ENCODE measurements at regions not wholly inside any gene's neighbourhood (a gene's known extent, or its start where the extent isn't known, plus 50 kb on each side); places are given as distances from the start of the nearest gene placed in this dataset.

DNA sequence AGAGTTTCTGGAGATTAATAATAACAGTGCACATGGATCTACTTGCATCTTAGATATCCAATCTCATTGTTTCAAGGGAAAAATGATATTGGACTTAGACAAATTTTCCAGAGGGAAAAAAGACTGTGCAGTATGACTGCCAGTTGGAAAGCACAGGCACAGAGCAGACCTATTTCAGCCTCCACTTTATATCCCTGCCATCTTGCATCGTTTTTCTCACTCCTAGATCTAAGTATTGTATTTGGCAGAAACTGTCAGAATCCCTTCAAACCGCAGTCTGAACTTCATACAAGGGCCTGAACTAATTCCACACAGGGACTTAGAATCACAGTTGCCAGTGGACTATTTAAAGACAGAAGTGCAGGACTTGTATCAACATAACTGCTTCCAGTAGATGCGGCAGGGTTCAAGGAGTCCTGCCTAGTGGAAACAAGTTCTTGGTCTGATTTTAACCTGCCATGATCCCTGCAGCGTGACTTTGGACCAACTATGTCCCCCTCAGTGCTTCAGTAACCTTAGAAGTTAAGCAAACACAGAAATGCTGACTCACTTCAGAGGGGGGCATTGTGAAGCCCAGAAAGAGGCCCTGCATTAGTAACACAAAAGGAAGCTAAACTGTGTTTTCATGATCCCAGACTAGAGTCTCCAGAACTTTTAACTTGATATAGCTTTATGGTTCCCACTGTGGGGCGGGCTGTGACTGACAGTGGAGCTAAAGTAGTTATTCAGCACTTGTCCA, 95.7 kb upstream of the PALS2 start:
- peak; percentile 32 to 73 for DNase-seq

DNA sequence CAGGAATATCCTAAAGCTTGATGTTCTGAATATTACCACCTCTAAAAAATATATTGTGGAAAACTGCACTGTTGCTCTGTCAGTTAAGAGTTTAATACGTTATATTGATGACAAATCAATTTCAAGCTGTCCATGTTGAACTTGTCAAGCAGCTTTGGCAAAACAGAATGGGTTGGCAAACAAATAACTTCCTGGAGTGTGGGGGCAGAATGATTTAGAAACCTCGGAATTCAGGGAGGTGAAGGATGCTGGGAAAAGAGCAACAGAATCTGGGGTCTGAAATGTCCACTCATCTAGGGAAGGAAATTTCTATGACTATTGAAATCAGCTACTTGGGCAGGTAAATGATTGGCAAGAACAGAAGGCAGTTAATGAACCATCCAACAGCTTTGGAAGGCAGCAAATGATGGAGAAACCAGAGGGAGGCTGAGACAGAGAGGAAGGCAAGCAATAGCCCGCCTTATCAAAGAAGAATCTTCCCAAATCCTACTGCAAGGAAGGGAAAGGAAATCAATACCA, 95.1 kb upstream of the PALS2 start:
- no peak for DNase-seq

DNA sequence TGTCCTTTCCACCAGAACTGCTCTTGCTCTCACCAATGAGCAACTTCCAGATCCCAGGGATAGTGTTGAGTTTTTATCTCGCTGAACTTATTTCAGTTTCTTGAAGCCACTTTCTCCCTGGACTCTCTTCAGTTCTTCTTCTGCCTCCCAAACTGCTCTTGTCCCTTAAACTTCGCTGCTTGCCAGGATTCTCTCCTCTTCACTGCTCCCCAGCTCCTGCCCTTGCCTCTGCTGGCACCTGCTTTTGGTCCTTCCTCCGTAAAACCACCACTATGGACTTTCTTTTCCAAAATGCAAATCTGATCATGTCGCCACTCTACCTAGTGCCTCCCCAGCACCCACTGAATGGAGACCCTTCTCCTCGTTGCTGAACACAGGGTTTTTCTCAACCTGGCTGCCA, 92.8 kb upstream of the PALS2 start:
- DNase-seq, result no peak

DNA sequence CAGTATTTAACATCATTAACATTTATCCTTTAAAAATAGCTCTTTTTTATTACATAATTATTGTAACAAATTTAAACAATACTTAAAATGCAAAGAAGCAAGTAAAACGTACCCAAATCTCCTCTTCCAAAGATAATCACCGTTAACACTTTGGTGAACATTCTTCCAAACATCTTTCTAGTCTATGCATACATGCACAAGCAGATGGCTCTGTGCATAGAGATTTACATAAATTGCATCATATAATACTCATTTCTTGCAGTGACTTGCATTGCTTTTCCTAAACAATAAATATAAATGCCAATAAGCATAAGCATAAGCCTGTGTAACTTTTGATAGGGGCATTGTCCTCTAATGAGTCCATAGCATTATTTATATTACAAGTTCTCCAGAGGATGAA, 89.4 kb upstream of the PALS2 start:
- DNase-seq, result no peak

DNA sequence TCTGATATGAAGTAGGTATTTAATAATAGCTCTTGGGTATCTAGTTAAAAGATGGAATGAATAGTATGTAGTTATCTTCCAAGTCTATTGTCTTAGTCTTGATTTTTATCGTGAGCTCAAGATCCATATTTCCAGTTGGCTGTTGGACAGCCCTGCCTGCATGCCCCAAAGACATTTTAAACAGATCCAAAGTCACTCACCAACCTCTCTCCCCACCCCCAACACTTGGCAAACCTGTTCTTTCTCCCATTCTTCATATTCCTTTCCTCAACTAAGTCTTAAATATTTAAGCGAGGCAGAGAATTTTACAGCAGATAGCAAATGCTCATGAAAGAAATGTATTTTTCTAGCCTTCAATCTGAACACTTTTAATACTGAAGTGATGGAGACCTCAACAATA, 80.7 kb upstream of the PALS2 start:
- no peak for DNase-seq

DNA sequence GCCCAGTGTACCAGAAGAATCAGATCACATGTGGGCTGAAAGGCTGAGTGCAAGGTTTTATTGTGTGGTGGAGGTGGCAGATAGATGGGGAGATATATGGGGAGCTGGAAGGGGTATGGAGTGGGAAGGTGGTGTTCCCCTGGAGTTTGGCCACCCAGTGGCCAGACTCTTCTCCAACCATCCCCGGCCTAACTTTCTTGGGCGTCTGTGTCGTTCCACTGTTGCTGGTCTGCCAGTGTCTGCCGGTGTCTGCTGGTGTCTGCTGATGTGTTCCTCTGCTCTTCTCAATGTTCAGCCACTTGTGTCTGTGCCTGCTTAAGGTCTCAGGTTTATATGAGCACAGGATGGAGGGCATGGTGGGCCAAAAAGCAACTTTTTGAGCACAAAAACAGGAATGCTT, 78.4 kb upstream of the PALS2 start:
- DNase-seq, result no peak

DNA sequence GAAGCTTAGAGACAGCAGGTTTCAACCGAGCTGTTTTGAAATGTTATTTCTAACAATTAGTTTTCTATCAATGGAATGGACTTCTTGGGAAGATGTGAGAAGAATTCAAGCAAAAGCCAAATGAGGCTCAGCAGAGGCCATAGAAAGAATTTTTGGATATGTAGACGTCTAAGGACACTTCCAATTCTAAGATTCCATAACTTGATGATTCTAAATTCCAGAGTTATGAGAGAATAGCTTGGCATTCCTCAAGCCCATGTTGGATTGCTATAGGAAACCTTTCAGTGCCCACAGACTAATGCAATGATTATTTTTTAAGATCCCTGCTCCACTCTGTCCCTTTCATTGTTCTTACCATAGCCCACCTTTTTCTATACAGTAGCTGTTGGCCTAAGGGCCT, 77.2 kb upstream of the PALS2 start:
- DNase-seq, result no peak

DNA sequence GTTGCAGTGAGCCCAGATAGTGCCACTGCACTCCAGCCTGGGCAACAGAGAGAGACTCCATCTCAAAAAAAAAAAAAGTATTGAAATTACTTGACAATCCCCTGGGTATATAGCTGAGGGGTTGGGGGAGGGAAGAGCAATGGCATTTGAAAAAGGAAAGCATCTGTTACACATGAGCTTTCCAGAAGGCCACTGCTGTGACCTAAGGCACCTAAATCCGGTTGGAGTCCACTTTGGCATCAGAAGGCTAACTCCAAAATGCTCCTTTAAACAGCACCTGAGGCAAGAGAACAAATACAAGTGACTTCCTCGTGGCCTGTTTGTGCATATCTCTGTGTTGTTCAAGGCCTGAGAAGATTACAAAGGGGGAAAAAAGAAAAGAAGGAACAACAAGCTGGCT, 74.8 kb upstream of the PALS2 start:
- DNase-seq, result no peak

DNA sequence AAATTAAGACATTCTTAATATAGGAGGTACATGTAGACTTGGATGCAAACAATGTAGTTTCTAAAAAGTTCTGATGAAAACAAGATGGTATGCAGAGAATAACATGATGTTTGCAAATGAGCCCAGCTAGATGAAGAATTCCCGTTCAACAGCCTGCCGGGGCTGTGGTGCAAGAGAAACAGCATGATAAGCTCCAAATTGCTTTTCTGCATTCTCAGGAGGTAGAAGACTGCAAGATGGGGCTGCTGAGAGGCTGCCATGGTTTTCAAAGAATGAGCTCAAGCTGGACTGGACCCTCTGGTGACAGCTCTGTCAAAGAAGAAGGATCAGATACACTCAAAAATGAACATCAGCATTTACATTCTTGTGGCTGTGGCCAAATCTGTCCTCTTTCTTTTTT, 73.4 kb upstream of the PALS2 start:
- no peak for DNase-seq

DNA sequence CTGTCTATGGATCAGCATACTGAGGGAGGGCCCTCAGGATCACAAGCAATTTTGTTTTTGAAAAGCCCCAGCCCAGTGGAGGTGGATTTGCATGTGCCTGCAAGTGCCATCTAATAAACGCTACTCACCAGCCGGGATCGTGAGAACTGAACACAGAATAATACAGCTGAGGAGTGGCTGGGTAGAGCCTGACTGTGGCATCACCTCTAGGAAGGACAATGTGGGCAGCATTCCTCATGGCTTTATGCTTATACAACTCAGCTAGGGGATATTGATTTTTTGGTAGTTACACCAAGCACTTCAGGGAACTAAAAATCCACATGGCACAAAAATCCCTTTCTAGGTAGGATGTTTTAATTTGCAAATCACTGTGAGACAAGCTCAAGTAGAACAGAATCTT, 72.7 kb upstream of the PALS2 start:
- no peak for DNase-seq

DNA sequence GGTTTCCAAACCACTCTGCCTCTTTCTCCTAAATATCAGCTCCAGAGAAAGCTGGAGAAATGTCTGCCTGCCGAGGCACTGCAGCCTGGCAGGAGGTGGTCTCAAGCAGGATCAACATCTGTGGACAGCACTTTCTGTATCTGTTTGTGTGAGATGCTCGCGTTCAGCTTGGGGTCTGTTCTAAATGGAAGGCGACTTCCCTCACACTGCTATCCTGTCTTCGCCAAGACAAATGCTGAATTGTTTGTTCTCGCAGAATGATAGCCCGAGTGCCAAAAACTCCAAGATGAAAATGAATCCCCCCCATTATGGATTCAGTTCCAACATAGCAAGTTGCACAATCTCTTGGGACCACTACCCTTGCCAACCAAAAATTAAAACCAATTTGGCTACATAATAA, 72.2 kb upstream of the PALS2 start:
- DNase-seq, result no peak

DNA sequence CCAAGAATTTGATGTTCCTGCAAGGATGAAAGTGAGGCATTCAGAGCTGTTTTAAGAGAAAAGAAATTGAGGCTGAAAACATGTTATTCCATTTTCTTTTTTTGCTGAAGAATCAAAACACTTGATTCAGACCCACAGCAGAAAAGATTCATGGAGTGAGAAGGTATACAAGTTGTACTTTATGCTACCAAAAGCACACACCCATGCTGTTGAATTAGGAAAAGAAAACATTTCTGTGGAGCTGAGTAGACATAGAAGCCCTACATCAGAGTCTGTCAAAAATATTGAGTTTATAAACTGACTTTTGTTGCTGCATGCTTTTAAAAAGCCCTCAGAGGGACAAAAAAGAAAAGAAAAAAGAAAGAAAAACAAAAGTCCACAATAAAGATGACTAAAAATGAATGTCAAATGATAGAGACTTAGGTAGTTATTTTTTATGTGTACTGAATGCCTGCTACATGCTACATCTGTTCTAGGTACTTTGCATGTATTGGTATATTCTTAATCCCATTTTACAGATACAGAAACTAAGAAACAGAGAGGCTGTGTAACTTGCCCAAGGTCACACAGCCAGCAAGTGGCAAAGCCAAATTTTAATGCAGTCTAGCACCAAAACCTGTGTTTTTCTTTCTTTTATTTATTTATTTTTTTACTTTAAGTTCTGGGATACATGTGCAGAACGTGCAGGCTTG, 71.7 kb upstream of the PALS2 start:
- DNase-seq, result no peak

DNA sequence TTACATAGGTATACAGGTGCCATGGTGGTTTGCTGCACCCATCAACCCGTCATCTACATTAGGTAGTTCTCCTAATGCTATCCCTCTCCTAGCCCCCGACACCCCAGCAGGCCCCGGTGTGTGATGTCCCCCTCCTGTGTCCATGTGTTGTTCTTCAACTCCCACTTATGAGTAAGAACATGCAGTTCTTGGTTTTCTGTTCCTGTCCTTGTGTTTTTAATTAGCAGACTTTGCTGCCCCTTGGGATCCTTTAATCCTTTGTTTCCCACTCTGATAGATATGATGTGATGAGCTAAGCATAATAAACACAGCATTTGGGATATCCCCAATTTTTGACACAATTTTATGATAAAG, 71.1 kb upstream of the PALS2 start:
- no peak for DNase-seq

DNA sequence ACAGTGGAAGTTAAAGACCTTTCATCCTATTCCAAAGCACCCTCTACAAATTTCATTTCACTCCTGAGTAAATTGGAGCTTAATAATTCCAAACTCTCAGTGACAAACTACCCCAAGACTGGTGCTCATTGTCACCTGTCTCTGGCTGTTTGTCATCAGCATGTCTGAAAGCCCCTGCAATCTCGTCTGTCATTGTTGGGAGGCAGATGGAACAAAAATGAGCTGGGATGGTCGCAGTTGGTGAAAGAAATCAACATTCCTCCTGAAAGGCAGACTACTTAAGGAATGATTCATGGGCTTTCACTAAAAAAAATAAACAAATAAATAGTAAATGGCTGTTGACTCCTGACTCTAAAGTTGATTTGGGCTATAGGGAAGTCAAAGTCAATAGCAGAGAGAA, 69.7 kb upstream of the PALS2 start:
- no peak for DNase-seq

DNA sequence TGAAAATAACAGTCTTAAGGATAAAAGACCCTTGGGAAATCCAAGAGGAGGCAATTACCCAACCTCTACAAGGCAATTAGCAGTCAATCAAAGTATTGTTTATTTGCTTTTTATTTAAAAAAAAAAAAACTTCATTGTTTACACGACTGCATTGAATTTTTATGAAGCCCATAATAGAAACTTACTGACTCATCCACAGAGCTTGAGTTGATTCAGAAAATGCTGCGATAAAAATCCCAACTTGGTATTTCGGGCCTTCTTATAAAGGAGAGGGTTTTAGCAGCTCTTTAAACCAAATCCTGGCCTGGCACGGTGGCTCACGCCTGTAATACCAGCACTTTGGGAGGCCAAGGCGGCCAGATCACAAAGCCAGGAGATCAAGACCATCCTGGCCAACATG, 69.2 kb upstream of the PALS2 start:
- DNase-seq, result no peak

DNA sequence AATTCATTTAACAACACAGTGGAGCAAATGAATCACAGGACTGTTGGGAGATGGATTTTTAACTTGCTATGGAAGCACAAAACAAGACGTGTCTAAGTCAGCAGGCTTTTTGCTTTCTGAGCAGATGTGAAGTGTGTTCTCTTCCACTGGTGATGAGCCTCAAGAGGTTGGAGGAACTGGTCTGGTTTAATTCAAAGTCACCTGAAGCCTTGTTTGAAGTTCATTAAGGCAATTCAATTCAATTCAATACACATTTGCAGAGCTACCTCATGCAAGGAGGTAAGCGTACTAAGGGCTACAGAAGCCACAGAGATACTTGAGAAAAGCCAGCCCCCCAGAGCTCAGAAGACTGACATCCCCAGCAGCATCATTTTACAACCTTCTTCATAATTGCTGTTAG, 68.4 kb upstream of the PALS2 start:
- no peak for DNase-seq

DNA sequence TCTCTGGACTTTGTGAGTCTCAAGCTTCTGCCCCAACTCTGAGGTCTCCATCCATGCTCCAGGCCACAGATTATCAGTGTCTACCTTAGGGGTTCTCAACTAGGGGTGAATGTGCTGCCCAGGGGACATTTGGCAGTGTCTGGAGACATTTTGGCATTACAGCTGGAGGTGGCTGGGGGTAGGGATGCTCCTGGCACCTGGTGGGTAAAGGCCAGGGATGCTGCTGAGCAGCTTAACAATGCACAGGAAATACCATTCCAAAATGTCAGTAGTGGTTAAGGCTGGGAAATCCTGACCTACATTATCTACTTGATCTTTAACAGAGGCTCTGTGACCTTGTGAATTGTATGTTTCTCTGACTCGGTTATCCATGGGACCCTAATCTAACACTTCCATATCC, 67.3 kb upstream of the PALS2 start:
- no peak for DNase-seq

DNA sequence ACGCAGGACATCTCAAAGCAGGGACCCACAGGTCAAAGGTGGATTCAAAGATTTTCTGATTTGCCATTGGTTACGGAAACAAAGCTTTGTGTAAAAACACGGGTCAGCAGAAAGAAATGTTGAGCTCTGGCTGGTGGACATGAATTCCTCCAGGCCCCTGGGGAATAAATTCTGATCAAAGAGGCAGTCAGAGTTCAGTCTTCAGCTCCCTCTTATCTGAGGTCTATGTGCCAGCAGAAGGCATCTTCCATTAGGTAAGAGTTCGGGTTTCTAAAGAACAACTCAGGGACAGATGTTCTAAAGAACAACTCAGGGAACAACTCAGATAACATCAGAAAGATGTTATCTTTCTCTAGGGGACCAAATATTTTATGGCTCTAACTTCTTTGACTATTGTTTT, 64.9 kb upstream of the PALS2 start:
- DNase-seq, result no peak

DNA sequence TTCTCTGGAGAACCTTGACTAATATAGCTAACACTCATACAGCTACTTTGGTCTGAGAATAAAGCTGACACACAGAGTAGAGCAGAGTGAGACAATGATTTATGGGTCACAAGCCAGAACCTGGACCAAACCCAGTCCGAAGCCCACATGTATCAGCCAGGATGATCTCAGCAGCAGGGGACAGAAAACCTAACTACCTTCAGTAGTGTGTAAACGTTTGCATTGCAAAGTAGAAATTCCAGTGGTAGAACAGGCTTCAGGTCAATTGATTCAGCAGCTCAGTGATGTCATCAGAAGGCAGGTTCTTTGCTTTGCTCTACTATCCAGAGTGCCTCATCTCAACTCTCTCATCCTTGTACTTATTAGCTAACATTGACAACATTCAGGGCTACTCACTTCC, 62.5 kb upstream of the PALS2 start:
- no peak for DNase-seq

DNA sequence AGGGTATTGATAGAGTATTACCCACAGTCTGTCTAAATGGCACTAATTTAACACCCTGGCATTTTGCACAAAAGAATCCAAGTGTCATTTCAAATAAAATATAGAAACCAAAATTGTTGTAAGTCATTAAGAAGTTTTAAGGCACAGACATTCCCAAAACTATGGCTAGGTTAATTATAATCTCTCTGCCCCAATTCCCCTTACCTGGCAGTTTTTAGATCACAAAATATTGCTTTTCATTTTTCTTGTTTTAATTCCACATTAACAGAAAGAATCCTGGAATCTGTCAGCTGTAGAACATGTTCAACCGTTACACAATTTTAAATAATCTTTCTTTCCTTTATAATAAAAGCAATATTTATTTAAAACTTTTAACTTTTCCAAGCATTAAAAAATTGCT, 56.1 kb upstream of the PALS2 start:
- no peak for DNase-seq

DNA sequence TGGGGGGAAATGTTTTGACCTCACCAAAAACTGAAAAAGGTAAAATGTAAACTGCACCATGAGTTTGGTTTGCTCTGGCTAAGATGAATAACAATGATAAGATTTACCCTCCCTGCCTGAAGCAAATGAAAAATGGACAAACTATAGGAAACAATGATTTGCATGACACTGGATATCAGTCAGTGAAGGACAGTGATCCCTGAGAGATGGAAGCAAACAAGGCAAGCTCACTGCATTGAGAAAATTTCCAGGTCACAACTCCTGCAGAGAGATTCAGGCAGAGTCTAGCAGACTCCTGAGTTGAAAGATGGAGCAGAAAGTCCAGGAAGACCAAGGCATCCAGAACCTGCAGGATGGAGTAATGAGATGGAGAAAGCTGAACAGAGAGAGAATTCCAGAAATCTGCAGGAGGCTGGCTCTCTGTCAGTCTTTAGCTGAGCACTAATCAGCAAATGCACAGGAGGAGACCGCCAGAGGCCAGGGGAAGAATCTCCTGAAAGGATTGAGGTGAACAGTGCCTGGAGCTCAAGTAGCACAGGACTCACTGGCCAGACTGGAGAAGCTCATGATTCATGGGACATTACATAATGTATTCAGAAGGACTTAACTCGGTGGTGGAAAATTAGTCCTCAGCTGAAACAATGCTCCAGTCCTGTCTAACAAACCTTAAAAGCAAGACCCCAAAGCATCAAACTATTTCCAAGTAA, 51.2 kb upstream of the PALS2 start:
- DNase-seq, result no peak
